HG02981 (cell line): ENCODE measurements at regions not wholly inside any gene's neighbourhood (a gene's known extent, or its start where the extent isn't known, plus 50 kb on each side); places are given as distances from the start of the nearest gene placed in this dataset.
"Not testable (repeated sequence)": the region's sequence is repeated elsewhere in the genome, so short reads cannot be mapped to it uniquely, and the experiment has no call there.

Experiments used
- ATAC-seq: cut with Tn5 transposase; IDR thresholded peaks from one replicate; pipeline ENCODE4 v1.9.1; 2021; ENCODE audit warnings: mild to moderate bottlenecking, moderate library complexity; ENCODE audit not compliant: unreplicated experiment

- no peak for ATAC-seq
Observed at GRCh38 chr4:165813606-165814005, 59.4 kb upstream of the TLL1 start.

DNA sequence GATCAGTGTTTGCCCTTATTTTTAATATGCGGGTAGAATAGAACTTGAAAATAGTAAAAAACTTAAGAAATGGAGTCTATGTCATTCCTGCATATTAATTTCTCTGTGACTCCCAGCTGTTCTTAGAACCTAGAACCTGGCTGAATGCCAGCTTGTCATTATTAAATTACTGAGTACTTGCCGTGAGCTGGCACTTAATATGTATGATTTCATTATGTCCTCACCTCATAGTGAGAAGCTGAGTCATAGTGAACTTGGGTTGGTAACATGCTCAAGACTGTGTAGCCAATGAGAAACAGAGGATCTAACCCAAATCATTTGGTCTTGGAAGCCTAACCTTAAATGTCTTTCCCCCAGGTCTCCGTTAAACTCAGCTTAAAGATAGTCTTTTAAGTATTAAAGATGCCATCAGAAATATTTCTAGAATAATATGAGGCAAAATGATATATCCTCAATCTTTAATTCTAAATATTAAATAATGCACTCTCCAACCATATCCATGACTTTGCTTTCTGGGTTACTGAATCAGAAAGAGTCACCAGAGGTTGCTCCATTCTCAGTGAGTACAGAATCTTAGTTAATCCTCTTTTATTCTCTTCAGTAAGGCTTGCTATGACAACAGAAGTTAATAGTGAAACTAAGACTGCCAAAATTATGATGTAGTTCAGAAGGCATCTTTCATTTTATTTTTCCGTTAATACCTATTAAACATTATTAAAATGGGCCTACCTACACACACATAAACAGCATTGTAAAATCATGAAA is 58.6 kb upstream of the TLL1 start:
- ATAC-seq, result no peak

- not testable (repeated sequence) for ATAC-seq
Observed at GRCh38 chr4:165819126-165819525, 53.9 kb upstream of the TLL1 start.
